ENCODE measurements at regions not wholly inside any gene's neighbourhood (a gene's known extent, or its start where the extent isn't known, plus 50 kb on each side); places are given as distances from the start of the nearest gene placed in this dataset.

DNA sequence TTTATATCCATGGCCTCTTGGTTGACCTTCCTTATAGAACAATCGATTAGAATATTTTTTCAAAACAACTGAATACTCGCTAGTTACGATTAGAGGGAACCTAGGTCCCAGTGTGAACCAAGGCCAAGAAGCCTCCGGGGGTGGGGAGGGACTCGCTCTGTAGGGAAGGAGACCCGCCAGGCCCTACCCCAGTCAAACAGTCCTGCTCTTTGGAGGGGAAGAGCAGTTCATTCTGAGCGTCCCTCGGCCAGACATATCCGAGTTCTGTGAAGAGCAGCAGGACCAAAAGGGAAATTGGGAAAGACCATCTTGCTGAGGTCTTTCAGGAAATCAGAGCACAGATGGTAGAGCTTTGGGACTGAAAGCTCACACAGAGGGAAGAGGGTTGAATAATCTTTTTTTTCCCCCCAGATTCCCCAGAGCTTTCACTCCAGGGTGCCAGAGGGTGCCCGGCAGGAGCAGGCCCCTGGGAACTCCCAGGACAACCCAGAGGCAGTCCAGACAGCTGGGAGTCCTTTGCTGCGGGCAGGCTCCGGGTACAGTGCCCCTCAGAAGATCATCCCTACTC lies 137.2 kb upstream of the HES1 start:
- no peak for DNase-seq

DNA sequence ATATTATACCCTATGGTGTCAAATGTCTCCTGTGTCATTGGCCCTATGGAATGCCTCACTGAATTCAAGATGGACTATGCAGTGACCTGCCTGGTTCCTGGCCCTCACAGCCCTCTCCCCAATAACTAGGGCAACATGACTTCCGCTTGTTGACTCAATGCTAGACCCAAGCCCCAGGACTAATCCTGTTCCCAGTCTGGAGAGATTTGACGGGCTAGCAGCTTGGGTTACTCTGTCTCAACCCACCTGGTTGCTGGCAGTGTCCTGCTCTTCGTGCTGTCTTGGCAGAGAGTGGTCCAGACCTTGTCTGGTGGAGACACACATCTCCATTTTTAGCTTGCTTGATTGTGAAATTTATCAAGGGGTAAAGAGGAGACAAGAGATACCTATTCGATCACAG lies 135.8 kb upstream of the HES1 start:
- DNase-seq: no peak

DNA sequence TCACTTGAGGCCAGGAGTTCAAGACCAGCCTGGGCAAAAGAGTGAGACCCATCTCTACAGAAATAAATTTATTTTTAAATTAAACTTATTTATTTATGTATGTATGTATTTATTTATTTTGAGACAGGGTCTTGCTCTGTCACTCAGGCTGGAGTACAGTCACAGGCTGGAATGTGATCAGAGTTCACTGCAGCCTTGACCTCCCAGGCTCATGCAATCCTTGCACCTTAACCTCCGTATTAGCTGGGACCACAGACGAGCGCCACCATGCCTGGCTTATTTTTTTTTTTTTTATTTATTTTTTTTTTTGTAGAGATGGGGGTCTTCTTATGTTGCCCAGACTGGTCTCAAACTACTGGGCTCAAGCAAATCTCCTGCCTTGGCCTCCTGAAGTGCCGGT lies 135.2 kb upstream of the HES1 start:
- no peak for DNase-seq

DNA sequence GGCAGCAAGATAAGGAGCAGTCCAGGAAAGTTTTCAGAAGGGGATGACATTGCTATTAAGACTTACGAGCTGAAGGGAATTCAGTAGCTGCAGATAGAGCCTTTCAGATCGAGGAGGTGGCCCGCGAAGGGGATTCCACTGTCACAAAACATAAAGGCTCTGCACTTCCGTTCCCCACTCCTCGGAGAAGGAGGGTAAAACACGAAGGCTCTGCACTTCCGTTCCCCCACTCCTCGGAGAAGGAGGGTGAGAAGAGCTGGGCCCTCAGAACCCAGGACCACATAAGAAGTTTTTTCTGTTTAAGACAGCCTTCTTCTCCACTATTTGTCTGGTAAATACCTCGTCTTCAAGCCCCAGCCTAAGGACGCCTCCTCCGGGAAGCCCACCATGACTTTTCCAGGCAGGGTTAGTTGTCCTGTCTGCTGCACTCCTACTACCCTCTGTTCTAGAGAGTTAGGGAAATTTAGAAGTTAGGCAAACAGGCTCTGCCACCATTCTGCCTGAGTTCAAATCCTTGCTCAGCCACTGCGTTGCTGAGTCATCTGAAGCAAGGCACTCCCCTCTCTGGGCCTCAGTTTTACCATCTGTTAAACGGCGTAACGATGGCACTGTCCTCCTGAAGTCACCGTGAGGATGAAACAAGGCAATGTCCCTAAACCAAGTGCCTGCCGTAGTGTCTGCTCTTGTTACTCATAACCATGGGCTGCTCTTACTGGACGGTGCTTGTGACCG lies 134.1 kb upstream of the HES1 start:
- DNase-seq: no peak

DNA sequence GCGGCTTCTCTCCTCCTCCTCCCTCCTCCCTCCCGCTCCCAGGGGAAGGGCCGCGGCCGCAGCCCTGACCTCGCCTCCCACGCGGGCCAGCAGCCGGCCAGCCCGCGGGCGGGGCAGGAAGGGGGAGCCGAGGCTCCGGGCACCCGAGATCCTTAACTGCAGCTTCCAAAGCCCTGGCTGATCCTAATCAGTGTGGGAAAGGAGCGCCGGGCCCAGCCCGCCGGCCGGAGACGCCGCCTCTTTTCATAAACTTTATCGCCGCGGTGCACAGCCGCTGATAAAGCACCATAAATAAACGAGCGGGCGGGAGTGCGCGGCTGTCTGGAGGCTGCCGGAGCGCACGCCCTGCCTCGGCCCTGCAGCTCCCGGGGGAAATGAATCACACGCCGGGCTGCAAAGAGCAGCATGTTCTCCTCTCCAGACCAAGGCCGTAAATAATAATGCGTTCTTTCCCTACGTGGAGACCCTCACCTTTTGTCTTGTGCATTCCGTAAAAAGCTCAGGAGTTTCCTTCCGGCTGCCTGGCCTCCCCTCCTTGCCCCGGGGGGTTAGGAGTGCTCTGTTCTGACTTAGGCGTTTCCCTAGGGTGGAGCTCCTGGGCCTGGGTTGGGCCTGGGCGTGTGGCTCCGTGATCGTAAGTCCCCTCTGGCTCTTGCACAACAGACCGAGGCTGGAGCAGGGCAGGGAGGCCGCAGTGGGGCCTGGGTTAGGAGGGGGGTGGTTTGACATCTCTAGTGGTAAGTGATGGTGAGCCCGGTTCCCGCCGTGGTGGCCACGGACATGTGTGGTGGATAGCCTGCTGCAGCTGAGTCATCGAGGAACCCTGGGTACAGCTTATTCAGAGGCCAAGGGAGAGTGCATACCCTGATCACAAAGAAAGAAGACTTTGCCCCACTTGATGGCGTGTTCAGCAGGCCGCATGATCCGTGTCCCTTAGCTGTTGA lies 132.6 kb upstream of the HES1 start:
- peak; percentile 75 for DNase-seq

DNA sequence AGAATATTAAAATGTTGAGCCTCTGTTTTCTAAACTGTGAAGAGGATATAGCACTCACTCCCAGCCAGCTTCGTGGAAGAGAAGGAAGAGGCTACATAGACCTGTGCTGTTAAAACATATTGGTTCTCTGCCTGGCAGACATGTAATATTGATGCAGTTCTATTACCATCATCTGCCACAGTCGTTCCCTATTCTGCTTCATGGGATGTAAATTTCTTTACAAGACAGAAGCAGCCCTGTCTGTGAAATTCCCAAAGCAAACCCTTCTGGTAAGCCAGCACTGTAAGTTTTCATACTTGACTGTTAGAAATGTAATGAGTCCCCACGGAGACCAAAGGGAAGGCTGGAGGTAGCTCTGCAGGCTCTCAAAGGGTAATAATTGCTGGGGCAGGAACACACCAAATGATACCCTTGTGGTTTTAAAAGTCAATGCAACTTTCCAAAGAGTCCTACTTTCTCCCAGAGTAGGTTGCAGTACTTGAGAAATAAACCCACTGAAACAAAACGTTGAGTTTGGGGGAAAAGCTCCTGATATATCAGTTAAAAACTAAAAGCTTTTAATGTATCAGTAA lies 129.9 kb upstream of the HES1 start:
- no peak for DNase-seq

DNA sequence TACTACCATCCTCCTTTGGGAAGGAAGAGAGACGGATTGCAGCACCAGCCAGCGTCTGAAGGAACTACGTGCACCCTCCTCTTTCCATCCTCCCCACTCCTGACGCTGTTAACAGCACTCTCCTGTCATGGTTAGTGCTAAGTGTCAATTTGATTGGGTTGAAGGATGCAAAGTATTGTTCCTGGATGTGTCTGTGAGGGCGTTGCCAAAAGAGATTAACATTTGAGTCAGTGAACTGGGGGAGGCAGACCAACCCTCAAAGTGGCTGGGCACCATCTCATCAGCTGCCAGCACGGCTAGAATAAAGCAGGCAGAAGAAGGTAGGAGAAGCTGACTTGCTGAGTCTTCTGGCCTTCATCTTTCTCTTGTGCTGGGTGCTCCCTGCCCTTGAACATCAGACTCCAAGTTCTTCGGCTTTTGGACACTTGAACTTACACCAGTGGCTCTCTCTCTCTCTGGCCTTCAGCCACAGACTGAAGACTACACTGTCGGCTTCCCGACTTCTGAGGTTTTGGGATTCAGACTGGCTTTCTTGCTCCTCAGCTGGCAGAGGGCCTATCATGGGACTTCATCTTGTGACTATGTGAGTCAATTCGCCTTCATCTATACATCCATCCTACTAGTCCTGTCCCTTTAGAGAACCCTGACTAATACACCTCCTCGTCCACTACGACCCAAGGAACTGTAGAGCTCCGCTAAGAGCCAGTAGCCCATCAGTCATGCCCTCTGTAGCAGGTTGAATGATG lies 128.2 kb upstream of the HES1 start:
- no peak for DNase-seq

DNA sequence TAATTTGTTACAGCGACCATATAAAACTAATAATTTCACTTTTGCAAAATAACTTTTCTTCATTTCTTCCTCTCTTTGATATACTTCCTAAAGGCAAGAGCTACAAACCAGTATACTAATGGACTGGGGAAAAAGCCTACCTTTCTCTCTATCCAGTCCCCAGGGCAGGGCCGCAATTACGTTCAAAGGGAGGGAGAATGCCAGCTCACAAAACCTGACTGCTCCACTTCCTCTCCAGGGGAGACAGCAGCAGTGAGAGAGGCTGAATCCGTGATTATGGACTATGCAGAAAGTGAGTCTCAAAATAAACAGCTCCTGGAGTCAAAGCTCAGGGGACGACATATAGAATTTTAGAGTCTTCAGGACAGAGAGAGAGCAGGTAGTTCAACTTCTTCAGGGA lies 126.9 kb upstream of the HES1 start:
- no peak for DNase-seq

DNA sequence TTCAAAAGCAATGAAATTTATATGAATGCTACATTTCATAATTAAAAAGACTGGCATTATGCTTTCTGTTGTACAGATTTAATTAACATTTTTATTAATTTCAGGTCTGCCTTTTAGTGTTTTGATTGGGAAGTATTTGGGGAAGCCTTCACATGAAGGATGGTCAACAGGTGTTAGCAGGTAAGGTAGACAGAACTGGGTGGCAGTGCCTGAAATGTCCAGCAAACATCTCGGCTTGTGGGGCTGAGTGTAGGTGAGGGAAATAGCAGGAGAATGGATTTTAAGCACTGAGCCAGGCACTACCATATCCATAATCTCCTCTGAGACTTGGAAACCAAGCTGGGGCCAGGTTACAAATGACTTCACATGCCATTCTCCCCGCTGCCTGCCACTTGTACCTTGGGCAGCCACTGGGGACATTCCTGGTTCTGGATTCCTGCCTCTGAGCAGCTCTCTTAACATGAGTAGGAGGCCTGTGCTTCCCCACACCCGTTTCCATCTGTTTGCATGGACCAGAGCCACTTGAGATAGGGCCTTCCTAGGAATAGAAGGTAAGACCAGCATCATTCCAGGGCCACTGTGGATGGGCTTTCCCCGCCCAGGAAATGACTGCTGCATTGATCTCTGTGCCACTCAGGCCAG lies 125.9 kb upstream of the HES1 start:
- DNase-seq: peak; percentile 23

DNA sequence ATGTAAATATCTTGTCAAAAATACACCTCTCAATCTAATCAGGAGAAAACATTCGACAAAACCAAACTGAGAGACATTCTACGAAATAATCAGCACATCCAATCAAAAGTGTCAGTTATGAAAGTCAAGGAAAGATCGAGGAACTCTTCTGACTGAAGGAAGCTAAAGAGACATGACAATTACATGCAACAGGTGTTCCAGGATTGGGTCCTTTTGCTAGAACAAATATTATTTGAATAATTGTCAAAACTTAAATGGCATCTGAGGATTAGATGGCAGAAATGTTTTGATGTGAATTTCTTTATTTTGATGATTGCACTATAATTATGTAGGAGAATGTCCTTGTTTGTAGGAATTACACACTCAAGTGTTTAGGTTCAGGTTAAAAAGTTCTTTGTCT lies 124.1 kb upstream of the HES1 start:
- no peak for DNase-seq

DNA sequence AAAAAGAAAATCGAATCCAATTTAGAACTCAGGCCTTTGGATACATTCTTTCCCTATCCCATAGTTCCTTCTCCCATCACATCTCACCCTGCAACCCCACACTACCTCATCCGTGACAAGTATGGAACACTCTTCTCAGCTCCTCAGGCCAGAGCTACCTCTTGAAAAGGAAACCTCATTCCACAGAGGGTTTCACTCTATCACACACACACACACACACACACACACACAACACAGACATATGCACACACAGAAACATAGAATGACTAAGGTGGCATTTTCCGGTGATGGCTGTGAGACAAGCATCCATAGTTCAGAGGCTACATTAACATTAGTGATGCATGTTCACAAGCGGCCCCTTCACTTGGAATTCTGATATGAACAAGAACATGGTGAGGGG lies 122.0 kb upstream of the HES1 start:
- DNase-seq: no peak

DNA sequence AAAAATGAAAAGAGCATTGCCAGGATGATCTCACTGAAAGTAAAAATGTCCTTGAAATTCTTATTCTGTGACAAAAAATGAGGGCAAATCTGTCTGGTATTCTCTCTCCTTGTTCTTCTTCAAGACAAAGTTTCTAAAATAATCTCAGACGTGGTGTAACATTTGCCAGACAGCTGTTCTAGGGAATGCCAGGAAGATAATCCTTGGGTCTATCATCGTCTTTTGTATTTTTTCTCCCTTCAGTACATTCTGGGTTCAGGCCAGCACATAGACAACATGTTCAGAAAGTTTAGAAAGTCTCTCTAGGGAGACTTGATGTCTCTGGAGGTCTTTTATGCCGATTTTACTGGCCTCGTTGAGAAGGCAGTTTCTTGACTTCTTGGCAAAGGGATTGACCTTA lies 121.2 kb upstream of the HES1 start:
- DNase-seq: no peak

DNA sequence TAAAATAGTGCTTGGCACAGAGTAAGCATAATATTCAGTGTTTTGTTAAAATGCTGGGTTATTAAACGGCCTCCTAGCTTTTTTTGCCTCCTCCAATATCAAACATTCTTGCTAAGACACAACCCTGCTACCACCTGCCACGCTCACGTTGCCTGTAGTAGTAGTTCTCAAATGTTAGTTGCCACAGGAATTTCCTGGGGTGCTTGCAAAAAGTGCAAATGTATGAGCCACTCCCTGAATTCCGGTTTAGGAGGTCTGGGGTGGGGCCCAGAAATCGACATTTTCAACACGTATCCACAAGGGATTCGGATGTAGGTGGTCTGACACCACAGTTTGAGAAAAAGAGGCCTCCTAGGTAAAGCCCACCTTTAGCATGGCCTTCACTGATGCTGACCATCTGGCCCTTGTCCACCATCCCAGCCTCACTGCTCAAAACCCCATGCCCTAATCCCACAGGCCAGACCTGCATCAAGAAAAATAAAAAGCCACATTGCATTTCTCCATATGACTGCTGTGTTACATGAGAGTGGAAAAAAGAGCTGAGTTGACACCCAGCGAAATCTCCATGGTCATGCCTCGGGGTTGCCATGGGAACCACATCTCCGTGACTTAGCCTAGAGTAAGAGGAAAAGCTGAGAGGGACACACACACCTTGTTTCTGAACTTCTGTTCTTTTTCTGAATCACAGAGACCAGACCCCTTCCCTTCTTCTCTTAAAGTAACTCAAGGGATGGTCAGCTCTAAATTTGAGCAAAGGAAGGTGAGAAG lies 116.4 kb upstream of the HES1 start:
- no peak for DNase-seq

DNA sequence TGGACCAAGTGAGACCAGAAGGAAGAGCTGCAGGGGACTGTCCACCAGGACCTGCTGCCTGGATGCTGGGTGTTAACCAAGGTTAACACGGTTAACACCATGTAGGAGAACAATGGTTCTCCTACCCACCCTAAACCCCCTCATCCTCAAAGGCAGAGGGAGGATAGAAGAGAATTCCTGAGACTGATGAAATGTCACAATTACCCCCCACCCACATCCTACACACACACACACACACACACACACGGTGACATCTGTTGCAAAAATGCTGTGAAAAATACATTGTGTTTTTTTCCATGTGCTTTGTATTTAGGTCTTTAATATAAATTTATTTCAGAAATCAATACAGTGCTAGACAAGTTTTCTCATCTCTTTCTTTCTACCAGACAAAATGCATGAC lies 113.9 kb upstream of the HES1 start:
- DNase-seq: no peak

DNA sequence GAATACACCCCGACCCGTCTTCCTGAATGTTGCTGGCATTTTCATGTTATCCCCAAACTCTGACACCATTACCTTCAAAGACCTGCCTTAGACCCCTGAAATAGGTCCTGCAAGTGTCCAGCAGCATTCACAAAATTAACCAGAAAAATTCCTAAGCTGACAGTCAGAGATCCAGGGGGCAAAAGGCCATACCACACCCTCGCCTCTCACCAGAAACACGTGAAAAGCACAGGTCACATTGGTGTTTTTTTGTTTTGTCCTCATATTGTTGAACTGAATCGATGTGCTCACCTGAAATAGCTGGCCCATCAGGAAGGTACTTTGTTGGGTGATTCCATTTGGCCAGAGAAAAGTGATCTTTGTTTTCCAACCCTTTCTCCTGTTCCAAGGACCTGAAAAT lies 113.1 kb upstream of the HES1 start:
- no peak for DNase-seq

DNA sequence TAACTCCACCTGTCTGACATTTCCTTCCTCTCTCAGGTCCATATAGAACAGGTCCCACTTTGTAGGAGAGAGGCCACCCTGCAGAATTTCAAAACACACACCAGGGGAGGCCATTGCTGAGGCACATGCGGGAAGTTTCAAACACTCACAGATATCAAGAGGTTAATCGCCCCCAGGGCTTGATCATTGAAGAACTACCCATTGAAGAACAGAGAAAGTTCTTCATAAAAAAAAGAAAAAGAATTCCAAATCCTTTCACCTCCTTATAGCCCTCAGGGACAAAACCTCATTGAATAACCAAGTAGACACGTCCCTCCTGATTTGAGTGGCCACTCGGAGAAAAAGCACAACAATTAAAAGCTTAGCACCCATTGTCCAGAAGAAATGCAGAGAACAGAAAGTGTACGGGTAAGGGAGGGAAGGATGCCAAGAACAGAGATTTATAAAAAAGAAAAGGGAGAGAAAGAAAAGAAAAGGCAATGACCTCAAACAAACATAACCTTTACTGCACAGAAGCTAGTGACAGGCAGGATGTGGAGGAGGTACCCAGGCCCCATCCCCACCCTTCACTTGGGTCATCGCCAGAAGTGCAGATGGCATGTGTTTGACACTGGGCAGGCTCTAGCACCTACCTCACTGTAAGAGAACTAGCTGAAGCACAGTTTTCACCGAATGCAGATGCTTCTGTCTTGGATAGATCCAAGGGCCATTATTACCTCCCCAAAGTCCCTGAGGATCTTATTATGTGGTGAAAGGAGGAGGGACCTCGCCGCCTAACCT lies 112.3 kb upstream of the HES1 start:
- DNase-seq: peak; percentile 76

DNA sequence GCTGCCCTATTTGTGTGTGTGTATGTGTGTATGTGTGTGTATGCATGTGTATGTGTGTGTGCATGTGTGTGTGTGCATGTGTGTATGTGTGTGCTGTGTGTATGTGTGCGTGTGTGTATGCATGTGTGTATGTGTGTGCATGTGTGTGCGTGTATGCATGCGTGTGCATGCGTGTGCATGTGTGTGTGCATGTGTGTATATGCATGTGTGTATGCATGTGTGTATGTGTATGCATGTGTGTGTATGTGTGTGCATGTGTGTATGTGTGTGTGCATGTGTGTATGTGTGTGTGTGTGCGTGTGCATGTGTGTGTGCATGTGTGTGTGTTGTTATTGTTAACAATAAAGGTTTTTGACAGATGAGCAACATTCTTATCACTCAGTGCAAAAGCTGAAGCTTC lies 110.8 kb upstream of the HES1 start:
- no peak for DNase-seq

DNA sequence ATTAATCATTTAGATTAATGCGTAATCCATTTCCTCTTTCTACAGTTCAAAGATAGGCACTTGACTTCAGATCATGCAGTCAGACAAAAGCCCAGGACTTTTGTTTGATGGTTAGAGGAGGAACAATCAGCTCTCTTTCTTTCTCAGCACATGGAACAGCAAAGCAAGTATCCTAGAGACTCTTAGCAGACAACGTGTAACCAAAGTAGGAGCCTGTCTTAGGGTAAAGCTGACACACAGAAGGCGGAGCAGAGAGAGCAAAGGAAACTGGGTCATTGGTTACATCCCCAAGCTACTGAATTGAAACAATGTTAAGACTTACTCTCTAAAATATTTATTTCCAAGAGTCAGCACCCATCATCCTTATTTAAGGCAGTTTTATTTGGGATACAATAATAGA lies 110.0 kb upstream of the HES1 start:
- DNase-seq: no peak

DNA sequence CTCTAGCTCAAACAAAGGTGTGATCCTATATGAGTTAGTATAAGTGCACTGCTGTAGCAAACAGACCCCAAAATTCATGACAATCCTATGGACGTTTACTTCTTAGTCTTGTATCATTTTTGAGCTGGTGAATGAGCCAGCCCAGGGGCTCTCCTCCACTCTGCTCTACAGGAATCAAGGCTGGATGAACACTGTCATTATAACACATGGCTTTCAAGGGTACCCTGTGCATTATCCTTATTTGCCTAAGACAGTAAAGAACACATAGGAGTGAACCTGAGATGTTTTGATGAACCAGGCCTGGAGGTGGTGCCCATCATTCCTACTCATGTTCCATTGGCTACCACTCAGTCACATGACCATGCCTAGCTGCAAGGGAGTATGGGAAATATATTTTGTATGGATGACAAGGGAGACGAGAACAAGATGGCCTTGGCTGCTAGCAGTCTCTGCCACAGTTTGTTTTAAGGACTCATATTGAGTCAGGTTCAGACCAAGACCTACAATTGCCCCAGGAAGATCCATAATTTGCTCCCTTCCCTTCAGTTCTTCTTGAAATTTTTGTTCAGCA lies 107.4 kb upstream of the HES1 start:
- no peak for DNase-seq

DNA sequence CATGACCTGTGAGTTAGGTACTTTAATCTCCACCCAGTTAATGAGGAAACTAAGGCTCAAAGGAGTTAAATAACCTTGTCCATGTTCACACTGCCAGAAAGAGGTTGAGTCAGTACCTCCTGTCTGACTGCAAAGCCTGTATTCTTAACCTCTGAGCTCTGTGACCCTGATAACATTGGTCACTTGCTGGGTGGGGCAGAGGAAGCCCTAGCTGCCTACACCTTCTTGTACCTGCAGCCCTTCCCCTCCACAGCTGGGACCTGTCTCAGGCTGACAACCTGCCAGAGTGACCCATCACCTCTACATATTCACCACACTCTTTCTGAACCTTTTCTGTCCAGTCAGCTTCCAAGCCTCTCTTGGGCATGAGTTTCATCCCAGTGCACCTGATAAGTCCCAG lies 106.1 kb upstream of the HES1 start:
- DNase-seq: no peak
